MV-4-11 (cell line): ENCODE measurements at regions not wholly inside any gene's neighbourhood (a gene's known extent, or its start where the extent isn't known, plus 50 kb on each side); places are given as distances from the start of the nearest gene placed in this dataset.

Experiments
- DNase-seq: peaks from one replicate; lab custom pipeline; 2025; lab: John Stamatoyannopoulos, UW

- DNase-seq, result no peak
Observed at GRCh38 chr11:114876234-114876633, 197.9 kb downstream of the NXPE2 start.

- no peak for DNase-seq
Observed at GRCh38 chr11:114877976-114878375, 199.6 kb downstream of the NXPE2 start.

- no peak for DNase-seq
Observed at GRCh38 chr11:114880442-114880841, 202.1 kb downstream of the NXPE2 start.

- no peak for DNase-seq
Observed at GRCh38 chr11:114883472-114883871, 205.1 kb downstream of the NXPE2 start.

GRCh38 chr11:114886644-114887265 lies 208.4 kb downstream of the NXPE2 start:
- no peak for DNase-seq

GRCh38 chr11:114889594-114890011 lies 211.3 kb downstream of the NXPE2 start:
- DNase-seq, result no peak

GRCh38 chr11:114890038-114890437 lies 211.7 kb downstream of the NXPE2 start:
- no peak for DNase-seq

- no peak for DNase-seq
Observed at GRCh38 chr11:114891911-114892310, 213.6 kb downstream of the NXPE2 start.

GRCh38 chr11:114892381-114893197 lies 214.3 kb downstream of the NXPE2 start:
- no peak for DNase-seq

- no peak for DNase-seq
Observed at GRCh38 chr11:114893329-114893728, 215.0 kb downstream of the NXPE2 start.

GRCh38 chr11:114896594-114896993 lies 218.3 kb downstream of the NXPE2 start:
- no peak for DNase-seq

- DNase-seq, result no peak
Observed at GRCh38 chr11:114909866-114910265, 231.5 kb downstream of the NXPE2 start.

GRCh38 chr11:114912826-114913225 lies 234.5 kb downstream of the NXPE2 start:
- DNase-seq, result no peak

GRCh38 chr11:114914231-114915005 lies 236.1 kb downstream of the NXPE2 start:
- no peak for DNase-seq

GRCh38 chr11:114915871-114916805 lies 237.8 kb downstream of the NXPE2 start:
- no peak for DNase-seq

- DNase-seq, result no peak
Observed at GRCh38 chr11:114918286-114918685, 240.0 kb downstream of the NXPE2 start.

- no peak for DNase-seq
Observed at GRCh38 chr11:114921697-114922096, 243.4 kb downstream of the NXPE2 start.

GRCh38 chr11:114924042-114924441 lies 245.7 kb downstream of the NXPE2 start:
- DNase-seq, result no peak

GRCh38 chr11:114925591-114925990 lies 247.3 kb downstream of the NXPE2 start:
- DNase-seq, result no peak

- DNase-seq, result no peak
Observed at GRCh38 chr11:114928260-114928870, 250.0 kb downstream of the NXPE2 start.

- no peak for DNase-seq
Observed at GRCh38 chr11:114929351-114930000, 251.1 kb downstream of the NXPE2 start.
